Left ventricle myocardium inferior (tissue), 1 donor: ENCODE measurements at regions not wholly inside any gene's neighbourhood (a gene's known extent, or its start where the extent isn't known, plus 50 kb on each side); places are given as distances from the start of the nearest gene placed in this dataset.

ENCODE experiments used
- DNase-seq: peaks from one replicate; pipeline ENCODE4 v3.0.0-alpha.2; 2020
- H3K27ac ChIP-seq: fragments of 200-600 bp; replicated peaks from 2 replicates; pipeline ENCODE4 v1.8.0; 2021
- H3K27me3 ChIP-seq: fragments of 200-600 bp; 2 replicates; pipeline ENCODE4 v1.8.0; 2021; ENCODE audit warnings: low read depth
- H3K36me3 ChIP-seq: fragments of 200-600 bp; 2 replicates; pipeline ENCODE4 v1.8.0; 2021
- H3K4me1 ChIP-seq: fragments of 200-600 bp; 2 replicates; pipeline ENCODE4 v1.8.0; 2021
- H3K4me3 ChIP-seq: fragments of 200-600 bp; 2 replicates; pipeline ENCODE4 v1.8.0; 2021; ENCODE audit warnings: mild to moderate bottlenecking, moderate library complexity
- H3K9me3 ChIP-seq: fragments of 200-600 bp; replicated peaks from 2 replicates; pipeline ENCODE4 v1.8.0; 2021
- CTCF ChIP-seq: fragments of 200-600 bp; IDR thresholded peaks from 2 replicates; pipeline ENCODE4 v1.8.0; 2021; ENCODE audit warnings: antibody characterized with exemption, mild to moderate bottlenecking, borderline replicate concordance
- intact Hi-C: fragments of 100-400 bp; cut with micrococcal nuclease; formaldehyde crosslinking; loops from one replicate; pipeline ENCODE4 v1.11.0; 2022
- donor health status: DM: no; HTN: yes; CAD: no; lungs with severe emphysema.

DNA sequence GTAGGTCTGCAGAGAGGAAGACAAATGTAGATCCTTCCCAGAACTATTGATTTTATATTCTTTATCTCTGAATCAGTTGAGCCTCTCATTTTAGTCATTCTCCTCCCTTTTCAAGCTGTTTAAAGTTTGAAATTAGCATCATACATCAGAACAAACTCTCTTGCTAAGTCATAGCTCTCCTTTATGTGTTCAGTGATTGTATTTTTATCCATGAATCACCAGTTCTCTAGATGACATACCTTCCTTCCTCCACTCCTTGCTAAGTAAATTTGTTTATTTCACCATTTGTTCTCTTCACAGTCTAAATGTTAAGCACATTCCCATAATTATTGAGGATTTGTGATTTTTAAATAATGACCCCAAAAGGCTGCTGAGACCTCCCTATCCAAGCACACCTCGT is 63.5 kb upstream of the RAPGEF4 start:
- Histone ChIP-seq H3K27me3 (no peaks in the 10 kb centered on the region), H3K36me3 (no peaks in the 10 kb centered on the region), H3K27ac (no peak overlapping the region), H3K9me3 (peaks cover 11% of the 10 kb centered on the region), H3K4me3 (no peak overlapping the region), H3K4me1 (peaks cover 4% of the 10 kb centered on the region)
- TF ChIP-seq CTCF: no peak
- intact Hi-C loops: no loop called here
- DNase-seq: no peak

- Histone ChIP-seq H3K9me3 (peaks cover 11% of the 10 kb centered on the region), H3K36me3 (no peaks in the 10 kb centered on the region), H3K4me1 (peaks cover 4% of the 10 kb centered on the region), H3K4me3 (no peak overlapping the region), H3K27ac (no peak overlapping the region), H3K27me3 (no peaks in the 10 kb centered on the region)
- no peak for DNase-seq
- no peak for TF ChIP-seq CTCF
- intact Hi-C loops: no loop called here
Measured at GRCh38 chr2:172673056-172673683, 62.5 kb upstream of the RAPGEF4 start.

DNA sequence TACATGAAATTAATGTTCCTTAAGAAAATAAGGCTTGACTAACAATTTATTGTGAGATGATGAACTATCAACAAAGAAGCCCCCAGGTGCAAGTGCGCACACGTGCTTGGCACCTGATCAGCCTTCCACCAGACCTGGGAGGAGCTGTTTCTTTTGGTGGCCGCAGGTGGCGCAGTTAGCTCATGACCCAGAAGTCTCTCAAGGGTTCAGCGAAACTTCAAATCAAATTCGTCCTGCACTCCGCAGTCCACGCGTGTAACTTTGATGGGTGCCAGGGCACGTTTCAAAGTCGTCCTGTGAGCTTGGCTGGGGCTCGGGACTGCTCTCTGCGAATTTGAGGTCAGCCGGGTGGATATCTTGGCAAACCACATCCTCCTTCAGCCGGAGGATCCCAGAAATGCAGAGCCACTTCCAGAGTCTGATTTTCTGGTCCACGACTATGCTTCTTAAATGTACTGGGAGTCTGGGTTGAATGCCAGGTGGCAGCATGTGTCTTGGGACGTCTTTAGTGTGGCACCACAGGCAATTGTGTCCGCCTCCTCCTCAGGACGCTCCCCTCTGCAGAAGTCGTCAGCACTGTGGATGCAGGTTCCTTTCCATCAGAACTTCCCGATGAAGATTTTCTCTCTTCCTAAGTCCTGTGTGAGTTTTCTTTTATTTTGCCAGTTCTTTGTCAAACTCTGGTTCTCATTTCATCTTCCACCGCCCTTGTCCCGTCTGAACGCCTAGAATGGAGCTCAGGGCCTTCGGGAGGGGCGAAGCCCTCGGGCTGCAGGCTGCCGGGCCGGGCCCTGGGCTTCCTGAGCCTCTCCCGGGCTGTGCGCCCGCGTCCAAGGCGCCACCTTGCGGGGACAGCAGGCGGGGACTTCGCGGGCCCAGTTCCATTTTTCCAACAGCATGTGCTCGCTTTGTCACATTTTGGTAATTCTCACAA is 61.3 kb upstream of the RAPGEF4 start:
- H3K4me1 ChIP-seq: peaks cover 4% of the 10 kb centered on the region
- H3K36me3 ChIP-seq: no peaks in the 10 kb centered on the region
- H3K9me3 ChIP-seq: peaks cover 11% of the 10 kb centered on the region
- H3K27me3 ChIP-seq: no peaks in the 10 kb centered on the region
- TF ChIP-seq CTCF: peak; percentile 72
- intact Hi-C loops: no loop called here
- DNase-seq: peak; percentile 50
- no peak overlapping the region for H3K27ac ChIP-seq
- H3K4me3 ChIP-seq: peak overlapping the region; percentile 24

GRCh38 chr2:172674968-172675303 is 60.7 kb upstream of the RAPGEF4 start:
- Histone ChIP-seq H3K9me3 (peaks cover 11% of the 10 kb centered on the region), H3K4me1 (peaks cover 4% of the 10 kb centered on the region), H3K27ac (no peak overlapping the region), H3K27me3 (no peaks in the 10 kb centered on the region), H3K36me3 (no peaks in the 10 kb centered on the region), H3K4me3 (no peak overlapping the region)
- TF ChIP-seq CTCF: no peak
- intact Hi-C loops: no loop called here
- no peak for DNase-seq

DNA sequence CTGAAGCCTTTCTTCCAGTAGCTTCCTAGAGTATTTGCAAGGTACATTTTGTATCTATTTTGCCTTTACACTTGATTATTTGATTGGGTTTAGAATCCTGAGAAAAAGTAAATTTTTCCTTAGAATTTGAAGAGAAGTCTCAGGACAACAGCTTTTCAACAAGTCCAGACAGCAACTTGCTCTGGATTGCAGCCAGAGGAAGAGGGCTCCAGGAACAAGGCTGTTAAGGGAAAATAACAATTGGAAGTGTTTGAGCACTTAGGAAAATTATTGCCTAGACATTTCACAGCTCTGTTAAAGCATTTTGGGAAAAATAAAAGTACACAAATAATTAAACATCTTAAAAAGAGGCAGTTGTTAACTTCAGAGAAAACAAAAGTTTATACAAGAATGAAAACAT is 58.3 kb upstream of the RAPGEF4 start:
- H3K27me3 ChIP-seq: no peaks in the 10 kb centered on the region
- H3K4me1 ChIP-seq: peaks cover 10% of the 10 kb centered on the region
- TF ChIP-seq CTCF: no peak
- H3K9me3 ChIP-seq: peaks cover 11% of the 10 kb centered on the region
- intact Hi-C loops: no loop called here
- DNase-seq: no peak
- no peak overlapping the region for H3K27ac ChIP-seq
- H3K36me3 ChIP-seq: no peaks in the 10 kb centered on the region
- H3K4me3 ChIP-seq: no peak overlapping the region
